ENCODE measurements at regions not wholly inside any gene's neighbourhood (a gene's known extent, or its start where the extent isn't known, plus 50 kb on each side); places are given as distances from the start of the nearest gene placed in this dataset.

- no peak for DNase-seq
- 80% methylated on average over 1 of the region's 2 CpGs for WGBS (ENCODE audit: insufficient coverage, low lambda C conversion rate)
- peaks cover 22% of the 10 kb centered on the region for H3K4me1 ChIP-seq (ENCODE audit: control insufficient read depth, insufficient read depth, low read length)
- peak overlapping the region; percentile 62 for H3K27ac ChIP-seq (ENCODE audit: low read length)
- no peaks in the 10 kb centered on the region for H3K36me3 ChIP-seq (ENCODE audit: control insufficient read depth, insufficient read depth, low read length)
- no peaks in the 10 kb centered on the region for H3K27me3 ChIP-seq (ENCODE audit: control insufficient read depth, insufficient read depth, low read length)
- no peaks in the 10 kb centered on the region for H3K9me3 ChIP-seq (ENCODE audit: control insufficient read depth, low read depth, low read length)
- no peak overlapping the region for H3K4me3 ChIP-seq (ENCODE audit: low read length)
These were observed 624.2 kb upstream of the AGA start for GRCh38 chr4:178066338-178066941.

GRCh38 chr4:178068136-178068535 is 625.9 kb upstream of the AGA start:
- no CpG with 5 or more reads among the region's 4 CpGs for WGBS (ENCODE audit: insufficient coverage, low lambda C conversion rate)
- Histone ChIP-seq H3K27ac (ENCODE audit: low read length) (no peak overlapping the region), H3K27me3 (ENCODE audit: control insufficient read depth, insufficient read depth, low read length) (no peaks in the 10 kb centered on the region), H3K36me3 (ENCODE audit: control insufficient read depth, insufficient read depth, low read length) (no peaks in the 10 kb centered on the region), H3K9me3 (ENCODE audit: control insufficient read depth, low read depth, low read length) (no peaks in the 10 kb centered on the region), H3K4me1 (ENCODE audit: control insufficient read depth, insufficient read depth, low read length) (peaks cover 22% of the 10 kb centered on the region), H3K4me3 (ENCODE audit: low read length) (no peak overlapping the region)
- no peak for DNase-seq

- no peaks in the 10 kb centered on the region for H3K9me3 ChIP-seq (ENCODE audit: control insufficient read depth, low read depth, low read length)
- H3K27me3 ChIP-seq (ENCODE audit: control insufficient read depth, insufficient read depth, low read length), result no peaks in the 10 kb centered on the region
- H3K4me3 ChIP-seq (ENCODE audit: low read length), result no peak overlapping the region
- H3K36me3 ChIP-seq (ENCODE audit: control insufficient read depth, insufficient read depth, low read length), result no peaks in the 10 kb centered on the region
- WGBS (ENCODE audit: insufficient coverage, low lambda C conversion rate), result no CpG with 5 or more reads among the region's 1 CpG
- DNase-seq, result peak; percentile 29 to 62
- peak overlapping the region; percentile 66 for H3K27ac ChIP-seq (ENCODE audit: low read length)
- peaks cover 18% of the 10 kb centered on the region for H3K4me1 ChIP-seq (ENCODE audit: control insufficient read depth, insufficient read depth, low read length)
These were observed 627.9 kb upstream of the AGA start for GRCh38 chr4:178070163-178070562.

GRCh38 chr4:178080312-178080711 is 638.1 kb upstream of the AGA start:
- no peak overlapping the region for H3K4me3 ChIP-seq (ENCODE audit: low read length)
- no CpG with 5 or more reads among the region's 1 CpG for WGBS (ENCODE audit: insufficient coverage, low lambda C conversion rate)

GRCh38 chr4:178081176-178081575 is 638.9 kb upstream of the AGA start:
- no peak for DNase-seq
- Histone ChIP-seq H3K9me3 (ENCODE audit: control insufficient read depth, low read depth, low read length) (no peaks in the 10 kb centered on the region), H3K27me3 (ENCODE audit: control insufficient read depth, insufficient read depth, low read length) (no peaks in the 10 kb centered on the region), H3K4me1 (ENCODE audit: control insufficient read depth, insufficient read depth, low read length) (no peaks in the 10 kb centered on the region), H3K27ac (ENCODE audit: low read length) (no peak overlapping the region), H3K4me3 (ENCODE audit: low read length) (no peak overlapping the region), H3K36me3 (ENCODE audit: control insufficient read depth, insufficient read depth, low read length) (no peaks in the 10 kb centered on the region)
- WGBS (ENCODE audit: insufficient coverage, low lambda C conversion rate), result 100% methylated on average over 2 of the region's 2 CpGs

More at GRCh38 chr4:178080312-178080711, 638.1 kb upstream of the AGA start:
- Histone ChIP-seq H3K9me3 (ENCODE audit: control insufficient read depth, low read depth, low read length) (no peaks in the 10 kb centered on the region), H3K36me3 (ENCODE audit: control insufficient read depth, insufficient read depth, low read length) (no peaks in the 10 kb centered on the region), H3K4me1 (ENCODE audit: control insufficient read depth, insufficient read depth, low read length) (no peaks in the 10 kb centered on the region), H3K27me3 (ENCODE audit: control insufficient read depth, insufficient read depth, low read length) (no peaks in the 10 kb centered on the region), H3K27ac (ENCODE audit: low read length) (no peak overlapping the region)
- no peak for DNase-seq

- Histone ChIP-seq H3K4me1 (ENCODE audit: control insufficient read depth, insufficient read depth, low read length) (no peaks in the 10 kb centered on the region), H3K9me3 (ENCODE audit: control insufficient read depth, low read depth, low read length) (no peaks in the 10 kb centered on the region), H3K27ac (ENCODE audit: low read length) (no peak overlapping the region), H3K27me3 (ENCODE audit: control insufficient read depth, insufficient read depth, low read length) (no peaks in the 10 kb centered on the region), H3K4me3 (ENCODE audit: low read length) (no peak overlapping the region), H3K36me3 (ENCODE audit: control insufficient read depth, insufficient read depth, low read length) (no peaks in the 10 kb centered on the region)
- WGBS (ENCODE audit: insufficient coverage, low lambda C conversion rate), result no CpG with 5 or more reads among the region's 3 CpGs
- no peak for DNase-seq
These were observed 639.7 kb upstream of the AGA start for GRCh38 chr4:178081896-178082295.

GRCh38 chr4:178082906-178083305 is 640.7 kb upstream of the AGA start:
- Histone ChIP-seq H3K36me3 (ENCODE audit: control insufficient read depth, insufficient read depth, low read length) (no peaks in the 10 kb centered on the region), H3K4me3 (ENCODE audit: low read length) (no peak overlapping the region), H3K27ac (ENCODE audit: low read length) (no peak overlapping the region), H3K4me1 (ENCODE audit: control insufficient read depth, insufficient read depth, low read length) (no peaks in the 10 kb centered on the region), H3K9me3 (ENCODE audit: control insufficient read depth, low read depth, low read length) (no peaks in the 10 kb centered on the region), H3K27me3 (ENCODE audit: control insufficient read depth, insufficient read depth, low read length) (no peaks in the 10 kb centered on the region)
- DNase-seq, result no peak
- WGBS (ENCODE audit: insufficient coverage, low lambda C conversion rate), result no CpG with 5 or more reads among the region's 1 CpG

GRCh38 chr4:178083968-178084367 is 641.7 kb upstream of the AGA start:
- 100% methylated on average over 3 of the region's 5 CpGs for whole genome bisulfite sequencing (ENCODE audit: insufficient coverage, low lambda C conversion rate)
- H3K9me3 ChIP-seq (ENCODE audit: control insufficient read depth, low read depth, low read length), result no peaks in the 10 kb centered on the region

GRCh38 chr4:178086320-178086719 is 644.1 kb upstream of the AGA start:
- Histone ChIP-seq H3K27me3 (ENCODE audit: control insufficient read depth, insufficient read depth, low read length) (no peaks in the 10 kb centered on the region), H3K4me3 (ENCODE audit: low read length) (no peak overlapping the region), H3K9me3 (ENCODE audit: control insufficient read depth, low read depth, low read length) (peaks cover 8% of the 10 kb centered on the region), H3K4me1 (ENCODE audit: control insufficient read depth, insufficient read depth, low read length) (no peaks in the 10 kb centered on the region), H3K36me3 (ENCODE audit: control insufficient read depth, insufficient read depth, low read length) (no peaks in the 10 kb centered on the region), H3K27ac (ENCODE audit: low read length) (no peak overlapping the region)
- 60% methylated on average over 1 of the region's 2 CpGs for WGBS (ENCODE audit: insufficient coverage, low lambda C conversion rate)
- peak; percentile 50 to 51 for DNase-seq

More at GRCh38 chr4:178083968-178084367, 641.7 kb upstream of the AGA start:
- DNase-seq, result no peak
- H3K27ac ChIP-seq (ENCODE audit: low read length), result no peak overlapping the region
- H3K4me3 ChIP-seq (ENCODE audit: low read length), result no peak overlapping the region
- H3K36me3 ChIP-seq (ENCODE audit: control insufficient read depth, insufficient read depth, low read length), result no peaks in the 10 kb centered on the region
- no peaks in the 10 kb centered on the region for H3K4me1 ChIP-seq (ENCODE audit: control insufficient read depth, insufficient read depth, low read length)
- no peaks in the 10 kb centered on the region for H3K27me3 ChIP-seq (ENCODE audit: control insufficient read depth, insufficient read depth, low read length)

GRCh38 chr4:178090640-178091411 is 648.6 kb upstream of the AGA start:
- Histone ChIP-seq H3K4me3 (ENCODE audit: low read length) (no peak overlapping the region), H3K4me1 (ENCODE audit: control insufficient read depth, insufficient read depth, low read length) (no peaks in the 10 kb centered on the region), H3K27ac (ENCODE audit: low read length) (no peak overlapping the region), H3K27me3 (ENCODE audit: control insufficient read depth, insufficient read depth, low read length) (no peaks in the 10 kb centered on the region), H3K36me3 (ENCODE audit: control insufficient read depth, insufficient read depth, low read length) (no peaks in the 10 kb centered on the region), H3K9me3 (ENCODE audit: control insufficient read depth, low read depth, low read length) (peaks cover 8% of the 10 kb centered on the region)
- no CpG with 5 or more reads among the region's 20 CpGs for WGBS (ENCODE audit: insufficient coverage, low lambda C conversion rate)
- no peak for DNase-seq
